ENCODE measurements at regions not wholly inside any gene's neighbourhood (a gene's known extent, or its start where the extent isn't known, plus 50 kb on each side); places are given as distances from the start of the nearest gene placed in this dataset.

GRCh38 chr6:9468277-9468676 is 946.6 kb downstream of the TFAP2A start:
- Histone ChIP-seq H3K9me3 (no peaks in the 10 kb centered on the region), H3K4me3 (no peak overlapping the region), H3K27ac (no peak overlapping the region), H3K27me3 (no peaks in the 10 kb centered on the region), H3K36me3 (no peaks in the 10 kb centered on the region), H3K4me1 (no peaks in the 10 kb centered on the region)
- no peak for TF ChIP-seq CTCF (IDR thresholded peaks at IDR 0.05)
- intact Hi-C loops (cut with DNase I): no loop called here
- DNase-seq (ENCODE audit: low spot score in 2 of 2): no peak

GRCh38 chr6:9467741-9468140 is 947.1 kb downstream of the TFAP2A start:
- Histone ChIP-seq H3K4me1 (no peaks in the 10 kb centered on the region), H3K9me3 (no peaks in the 10 kb centered on the region), H3K4me3 (no peak overlapping the region), H3K27ac (no peak overlapping the region), H3K27me3 (no peaks in the 10 kb centered on the region), H3K36me3 (no peaks in the 10 kb centered on the region)
- DNase-seq (ENCODE audit: low spot score in 2 of 2): no peak
- intact Hi-C loops (cut with DNase I): no loop called here
- no peak for TF ChIP-seq CTCF (IDR thresholded peaks at IDR 0.05)

GRCh38 chr6:9464583-9464982 is 950.3 kb downstream of the TFAP2A start:
- Histone ChIP-seq H3K4me1 (no peaks in the 10 kb centered on the region), H3K9me3 (no peaks in the 10 kb centered on the region), H3K27ac (no peak overlapping the region), H3K36me3 (no peaks in the 10 kb centered on the region), H3K4me3 (no peak overlapping the region), H3K27me3 (no peaks in the 10 kb centered on the region)
- intact Hi-C loops (cut with DNase I): no loop called here
- DNase-seq (ENCODE audit: low spot score in 2 of 2): no peak
- no peak for TF ChIP-seq CTCF (IDR thresholded peaks at IDR 0.05)

GRCh38 chr6:9463311-9463710 is 951.6 kb downstream of the TFAP2A start:
- no peaks in the 10 kb centered on the region for H3K27me3 ChIP-seq
- H3K4me3 ChIP-seq: no peak overlapping the region
- H3K36me3 ChIP-seq: no peaks in the 10 kb centered on the region
- H3K27ac ChIP-seq: no peak overlapping the region
- TF ChIP-seq CTCF (IDR thresholded peaks at IDR 0.05): no peak
- H3K9me3 ChIP-seq: no peaks in the 10 kb centered on the region
- no peaks in the 10 kb centered on the region for H3K4me1 ChIP-seq
- intact Hi-C loops (cut with DNase I): no loop called here
- DNase-seq (ENCODE audit: low spot score in 2 of 2): no peak

GRCh38 chr6:9461188-9461587 is 953.7 kb downstream of the TFAP2A start:
- Histone ChIP-seq H3K4me1 (no peaks in the 10 kb centered on the region), H3K27ac (no peak overlapping the region), H3K36me3 (no peaks in the 10 kb centered on the region), H3K9me3 (no peaks in the 10 kb centered on the region), H3K4me3 (no peak overlapping the region), H3K27me3 (no peaks in the 10 kb centered on the region)
- intact Hi-C loops (cut with DNase I): no loop called here
- DNase-seq (ENCODE audit: low spot score in 2 of 2): no peak
- no peak for TF ChIP-seq CTCF (IDR thresholded peaks at IDR 0.05)

- Histone ChIP-seq H3K27me3 (no peaks in the 10 kb centered on the region), H3K4me3 (no peak overlapping the region), H3K9me3 (no peaks in the 10 kb centered on the region), H3K4me1 (no peaks in the 10 kb centered on the region), H3K27ac (no peak overlapping the region), H3K36me3 (no peaks in the 10 kb centered on the region)
- intact Hi-C loops (cut with DNase I): no loop called here
- TF ChIP-seq CTCF (IDR thresholded peaks at IDR 0.05): no peak
- no peak for DNase-seq (ENCODE audit: low spot score in 2 of 2)
Measured at GRCh38 chr6:9458424-9458823, 956.5 kb downstream of the TFAP2A start.

Data from ascending aorta (tissue), 2 donors.